ENCODE measurements at regions not wholly inside any gene's neighbourhood (a gene's known extent, or its start where the extent isn't known, plus 50 kb on each side); places are given as distances from the start of the nearest gene placed in this dataset.

DNA sequence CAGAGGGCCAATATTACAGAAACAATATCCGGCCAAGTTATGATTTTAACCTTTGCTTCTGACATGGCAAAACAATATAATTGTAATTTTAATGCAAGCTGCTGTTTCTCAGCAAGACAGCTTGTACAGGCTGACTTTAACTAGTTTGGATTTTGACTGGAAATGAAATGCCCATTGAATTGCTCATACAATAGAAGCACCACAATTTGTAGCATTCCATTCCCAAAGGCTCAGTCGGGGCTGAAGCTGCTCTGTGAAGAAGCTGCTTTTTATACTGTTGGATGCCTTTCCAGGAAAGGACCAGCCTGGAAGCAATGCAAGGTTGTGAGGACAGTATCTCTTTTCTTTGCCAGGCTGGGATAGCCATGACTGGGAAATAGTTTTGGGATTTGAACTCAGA is 677.0 kb upstream of the FANCL start:
- TF ChIP-seq, protein P1, sequence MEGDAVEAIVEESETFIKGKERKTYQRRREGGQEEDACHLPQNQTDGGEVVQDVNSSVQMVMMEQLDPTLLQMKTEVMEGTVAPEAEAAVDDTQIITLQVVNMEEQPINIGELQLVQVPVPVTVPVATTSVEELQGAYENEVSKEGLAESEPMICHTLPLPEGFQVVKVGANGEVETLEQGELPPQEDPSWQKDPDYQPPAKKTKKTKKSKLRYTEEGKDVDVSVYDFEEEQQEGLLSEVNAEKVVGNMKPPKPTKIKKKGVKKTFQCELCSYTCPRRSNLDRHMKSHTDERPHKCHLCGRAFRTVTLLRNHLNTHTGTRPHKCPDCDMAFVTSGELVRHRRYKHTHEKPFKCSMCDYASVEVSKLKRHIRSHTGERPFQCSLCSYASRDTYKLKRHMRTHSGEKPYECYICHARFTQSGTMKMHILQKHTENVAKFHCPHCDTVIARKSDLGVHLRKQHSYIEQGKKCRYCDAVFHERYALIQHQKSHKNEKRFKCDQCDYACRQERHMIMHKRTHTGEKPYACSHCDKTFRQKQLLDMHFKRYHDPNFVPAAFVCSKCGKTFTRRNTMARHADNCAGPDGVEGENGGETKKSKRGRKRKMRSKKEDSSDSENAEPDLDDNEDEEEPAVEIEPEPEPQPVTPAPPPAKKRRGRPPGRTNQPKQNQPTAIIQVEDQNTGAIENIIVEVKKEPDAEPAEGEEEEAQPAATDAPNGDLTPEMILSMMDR (IDR thresholded peaks at IDR 0.05), result no peak
- TF ChIP-seq MAZ (IDR thresholded peaks at IDR 0.05; ENCODE audit: borderline replicate concordance, low read depth, low read length) (no peak), EHF (CRISPR knock-in tag; IDR thresholded peaks at IDR 0.05) (no peak), HOXB5 (CRISPR knock-in tag; IDR thresholded peaks at IDR 0.05) (no peak), ZC3H11A (IDR thresholded peaks at IDR 0.05) (no peak), ZNF302 (CRISPR knock-in tag; IDR thresholded peaks at IDR 0.05) (no peak), MAFK (IDR thresholded peaks at IDR 0.05; ENCODE audit: partially characterized antibody) (no peak), NR3C1 (IDR thresholded peaks at IDR 0.05) (no peak), POLR2A (IDR thresholded peaks at IDR 0.05; ENCODE audit: low read length) (no peak)
- TF ChIP-seq, protein P2, sequence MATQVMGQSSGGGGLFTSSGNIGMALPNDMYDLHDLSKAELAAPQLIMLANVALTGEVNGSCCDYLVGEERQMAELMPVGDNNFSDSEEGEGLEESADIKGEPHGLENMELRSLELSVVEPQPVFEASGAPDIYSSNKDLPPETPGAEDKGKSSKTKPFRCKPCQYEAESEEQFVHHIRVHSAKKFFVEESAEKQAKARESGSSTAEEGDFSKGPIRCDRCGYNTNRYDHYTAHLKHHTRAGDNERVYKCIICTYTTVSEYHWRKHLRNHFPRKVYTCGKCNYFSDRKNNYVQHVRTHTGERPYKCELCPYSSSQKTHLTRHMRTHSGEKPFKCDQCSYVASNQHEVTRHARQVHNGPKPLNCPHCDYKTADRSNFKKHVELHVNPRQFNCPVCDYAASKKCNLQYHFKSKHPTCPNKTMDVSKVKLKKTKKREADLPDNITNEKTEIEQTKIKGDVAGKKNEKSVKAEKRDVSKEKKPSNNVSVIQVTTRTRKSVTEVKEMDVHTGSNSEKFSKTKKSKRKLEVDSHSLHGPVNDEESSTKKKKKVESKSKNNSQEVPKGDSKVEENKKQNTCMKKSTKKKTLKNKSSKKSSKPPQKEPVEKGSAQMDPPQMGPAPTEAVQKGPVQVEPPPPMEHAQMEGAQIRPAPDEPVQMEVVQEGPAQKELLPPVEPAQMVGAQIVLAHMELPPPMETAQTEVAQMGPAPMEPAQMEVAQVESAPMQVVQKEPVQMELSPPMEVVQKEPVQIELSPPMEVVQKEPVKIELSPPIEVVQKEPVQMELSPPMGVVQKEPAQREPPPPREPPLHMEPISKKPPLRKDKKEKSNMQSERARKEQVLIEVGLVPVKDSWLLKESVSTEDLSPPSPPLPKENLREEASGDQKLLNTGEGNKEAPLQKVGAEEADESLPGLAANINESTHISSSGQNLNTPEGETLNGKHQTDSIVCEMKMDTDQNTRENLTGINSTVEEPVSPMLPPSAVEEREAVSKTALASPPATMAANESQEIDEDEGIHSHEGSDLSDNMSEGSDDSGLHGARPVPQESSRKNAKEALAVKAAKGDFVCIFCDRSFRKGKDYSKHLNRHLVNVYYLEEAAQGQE (IDR thresholded peaks at IDR 0.05), result no peak
- TF ChIP-seq, protein P3, sequence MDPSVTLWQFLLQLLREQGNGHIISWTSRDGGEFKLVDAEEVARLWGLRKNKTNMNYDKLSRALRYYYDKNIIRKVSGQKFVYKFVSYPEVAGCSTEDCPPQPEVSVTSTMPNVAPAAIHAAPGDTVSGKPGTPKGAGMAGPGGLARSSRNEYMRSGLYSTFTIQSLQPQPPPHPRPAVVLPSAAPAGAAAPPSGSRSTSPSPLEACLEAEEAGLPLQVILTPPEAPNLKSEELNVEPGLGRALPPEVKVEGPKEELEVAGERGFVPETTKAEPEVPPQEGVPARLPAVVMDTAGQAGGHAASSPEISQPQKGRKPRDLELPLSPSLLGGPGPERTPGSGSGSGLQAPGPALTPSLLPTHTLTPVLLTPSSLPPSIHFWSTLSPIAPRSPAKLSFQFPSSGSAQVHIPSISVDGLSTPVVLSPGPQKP (IDR thresholded peaks at IDR 0.05; ENCODE audit: low read depth, low read length), result no peak
- TF ChIP-seq, protein P4, sequence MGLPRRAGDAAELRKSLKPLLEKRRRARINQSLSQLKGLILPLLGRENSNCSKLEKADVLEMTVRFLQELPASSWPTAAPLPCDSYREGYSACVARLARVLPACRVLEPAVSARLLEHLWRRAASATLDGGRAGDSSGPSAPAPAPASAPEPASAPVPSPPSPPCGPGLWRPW (IDR thresholded peaks at IDR 0.05), result no peak
- Histone ChIP-seq H3K4me3 (no peak overlapping the region), H3K4me2 (no peak overlapping the region), H3K4me1 (no peaks in the 10 kb centered on the region), H3K9me3 (no peaks in the 10 kb centered on the region), H3K27ac (no peak overlapping the region)
- POLR2A ChIA-PET, result no interaction called here
- 38% methylated on average over 2 of the region's 2 CpGs for WGBS (ENCODE audit: missing lambda C conversion rate)
- FAIRE-seq, result no peak
- CTCF ChIA-PET, result no interaction called here
- no peak for DNase-seq (ENCODE audit: low read depth in 1 of 2, low spot score in 1 of 2)
- ATAC-seq, result no peak

DNA sequence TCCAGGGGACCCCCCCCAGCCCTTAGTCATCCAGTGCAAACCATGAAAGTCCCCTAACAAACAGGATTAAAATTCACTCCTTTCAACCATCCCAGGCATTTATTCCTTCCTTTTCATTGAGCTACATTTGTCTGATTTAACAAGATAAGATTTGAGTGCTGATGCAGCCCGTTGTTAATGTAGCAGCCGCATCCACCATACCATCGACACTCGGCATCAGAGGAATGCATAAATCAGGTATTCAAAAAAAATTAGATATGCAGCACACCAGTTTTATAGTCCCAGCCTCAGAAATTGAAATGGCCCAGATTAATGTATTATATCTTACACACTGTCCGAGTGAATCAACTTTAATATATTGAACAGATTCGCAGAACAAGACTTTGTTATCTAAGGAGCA is 676.5 kb upstream of the FANCL start:
- FAIRE-seq (no peak), DNase-seq (ENCODE audit: low read depth in 1 of 2, low spot score in 1 of 2) (no peak), ATAC-seq (no peak)
- ChIA-PET POLR2A (no interaction called here), CTCF (no interaction called here)
- Histone ChIP-seq H3K4me1 (no peaks in the 10 kb centered on the region), H3K4me3 (no peak overlapping the region), H3K4me2 (no peak overlapping the region), H3K9me3 (no peaks in the 10 kb centered on the region), H3K27ac (no peak overlapping the region)
- TF ChIP-seq NFE2L2 (conservative IDR thresholded peaks at IDR 0.05; ENCODE audit: low read length), result no peak
- TF ChIP-seq RNF2 (IDR thresholded peaks at IDR 0.05; ENCODE audit: borderline replicate concordance, low read depth), result no peak
- TF ChIP-seq SREBF2 (IDR thresholded peaks at IDR 0.05), result no peak
- no peak for TF ChIP-seq RFX5 (IDR thresholded peaks at IDR 0.05)
- TF ChIP-seq, protein P5, sequence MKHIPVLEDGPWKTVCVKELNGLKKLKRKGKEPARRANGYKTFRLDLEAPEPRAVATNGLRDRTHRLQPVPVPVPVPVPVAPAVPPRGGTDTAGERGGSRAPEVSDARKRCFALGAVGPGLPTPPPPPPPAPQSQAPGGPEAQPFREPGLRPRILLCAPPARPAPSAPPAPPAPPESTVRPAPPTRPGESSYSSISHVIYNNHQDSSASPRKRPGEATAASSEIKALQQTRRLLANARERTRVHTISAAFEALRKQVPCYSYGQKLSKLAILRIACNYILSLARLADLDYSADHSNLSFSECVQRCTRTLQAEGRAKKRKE (CRISPR knock-in tag; IDR thresholded peaks at IDR 0.05; ENCODE audit: low read depth), result no peak
- no peak for TF ChIP-seq RAD21 (conservative IDR thresholded peaks at IDR 0.05 in 1 of 2, IDR thresholded peaks at IDR 0.05 in 1 of 2)
- no peak for TF ChIP-seq FOXS1 (CRISPR knock-in tag; IDR thresholded peaks at IDR 0.05)
- TF ChIP-seq FOSB (CRISPR knock-in tag; IDR thresholded peaks at IDR 0.05), result no peak
- no peak for TF ChIP-seq ESRRA (IDR thresholded peaks at IDR 0.05; ENCODE audit: borderline replicate concordance, low read length)
- TF ChIP-seq HOXB5 (CRISPR knock-in tag; IDR thresholded peaks at IDR 0.05), result no peak
- TF ChIP-seq NPAS2 (CRISPR knock-in tag; IDR thresholded peaks at IDR 0.05; ENCODE audit: borderline replicate concordance), result no peak
- TF ChIP-seq, protein P6, sequence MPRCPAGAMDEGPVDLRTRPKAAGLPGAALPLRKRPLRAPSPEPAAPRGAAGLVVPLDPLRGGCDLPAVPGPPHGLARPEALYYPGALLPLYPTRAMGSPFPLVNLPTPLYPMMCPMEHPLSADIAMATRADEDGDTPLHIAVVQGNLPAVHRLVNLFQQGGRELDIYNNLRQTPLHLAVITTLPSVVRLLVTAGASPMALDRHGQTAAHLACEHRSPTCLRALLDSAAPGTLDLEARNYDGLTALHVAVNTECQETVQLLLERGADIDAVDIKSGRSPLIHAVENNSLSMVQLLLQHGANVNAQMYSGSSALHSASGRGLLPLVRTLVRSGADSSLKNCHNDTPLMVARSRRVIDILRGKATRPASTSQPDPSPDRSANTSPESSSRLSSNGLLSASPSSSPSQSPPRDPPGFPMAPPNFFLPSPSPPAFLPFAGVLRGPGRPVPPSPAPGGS (IDR thresholded peaks at IDR 0.05), result no peak
- 62% methylated on average over 6 of the region's 6 CpGs for WGBS (ENCODE audit: missing lambda C conversion rate)

Measured in A549 (cell line).